K562 (cell line): ENCODE measurements at regions not wholly inside any gene's neighbourhood (a gene's known extent, or its start where the extent isn't known, plus 50 kb on each side); places are given as distances from the start of the nearest gene placed in this dataset.
A peak's percentile ranks its signal among the peaks of the same experiment; 100 is the strongest.

Experiments
- ATAC-seq: fragments of 200-7000 bp; cut with Tn5 transposase; 3 replicates; pipeline ENCODE4 v1.9.1; 2020; ENCODE audit warnings: moderate library complexity
- BruUV-seq: library from RNA; stranded (reverse); fragments of 400-500 nt; replicated peaks from 2 replicates; lab custom pipeline; 2021; lab: Mats Ljungman, UMichigan
- CTCF ChIA-PET: fragments of 300-600 bp; formaldehyde crosslinking; extraction: SDS; loops from one replicate; lab custom pipeline; 2021; ENCODE audit warnings: low intra/inter-chr PET ratio; lab: Yijun Ruan, JAX
- POLR2A ChIA-PET: fragments of 300-600, 350-650 bp; sonication (Branson Sonifier 250); formaldehyde crosslinking; extraction: SDS; loops from one replicate; lab custom pipeline; 2021; ENCODE audit warnings: antibody characterized with exemption, inconsistent platforms; lab: Yijun Ruan, JAX
- DNase-seq, 4 experiments: peaks; one replicate each; pipeline versions ENCODE4 v3.0.0 to v3.0.0-alpha.2; 2011 to 2018; ENCODE audit warnings: low spot score in 3 of 4, mixed read lengths in 3 of 4; ENCODE audit errors: extremely low read depth in 1 of 4
- FAIRE-seq: peaks from 2 replicates; lab custom pipeline; 2011; peaks lifted over from hg19 to GRCh38; lab: Jason Lieb, UNC
- H2AFZ ChIP-seq: 2 replicates; pipeline ENCODE4 v1.6.0; 2011; ENCODE audit warnings: low read depth, low read length, control low read depth, inconsistent platforms
- H3K27ac ChIP-seq: fragments of 200-600 bp; 3 replicates; pipeline ENCODE4 v1.8.0; 2011; ENCODE audit warnings: low read depth, mild to moderate bottlenecking, control low read depth, inconsistent platforms, low read length, moderate library complexity, mixed read lengths; ENCODE audit errors: extremely low read depth
- H3K27me3 ChIP-seq, 2 experiments: fragments of 300-600 bp in 1 of 2; 2 replicates in 1 of 2; 3 replicates in 1 of 2; pipeline versions ENCODE4 v1.6.0 to v1.8.0; 2011; ENCODE audit warnings: inconsistent platforms in 2 of 2, low read length in 2 of 2, mild to moderate bottlenecking in 1 of 2, mixed read lengths in 1 of 2, moderate library complexity in 1 of 2; ENCODE audit not compliant: control insufficient read depth in 2 of 2, insufficient read depth in 2 of 2
- H3K36me3 ChIP-seq: fragments of 300-600 bp; 3 replicates; pipeline ENCODE4 v1.8.0; 2011; ENCODE audit warnings: mild to moderate bottlenecking, low read length, inconsistent platforms; ENCODE audit not compliant: control insufficient read depth, insufficient read depth
- H3K4me1 ChIP-seq, 2 experiments: fragments of 200-600 bp in 1 of 2; replicated peaks in 1 of 2; 2 replicates in 1 of 2; 3 replicates in 1 of 2; pipeline versions ENCODE4 v1.5.1 to v1.8.0; 2011; ENCODE audit warnings: inconsistent platforms in 2 of 2, low read length in 2 of 2, mild to moderate bottlenecking in 1 of 2, mixed read lengths in 1 of 2, moderate library complexity in 1 of 2; ENCODE audit not compliant: control insufficient read depth in 2 of 2, insufficient read depth in 2 of 2
- H3K4me2 ChIP-seq: 2 replicates; pipeline ENCODE4 v1.6.1; 2011; ENCODE audit warnings: low read length, control low read depth, inconsistent platforms, mixed read lengths; ENCODE audit not compliant: insufficient read depth
- H3K4me3 ChIP-seq: fragments of 200-600 bp; sonication (generic), shearing (Covaris generic); 2 replicates; pipeline ENCODE4 v1.5.1; 2016; ENCODE audit warnings: control low read depth, inconsistent platforms
- H3K79me2 ChIP-seq: fragments of 200-600 bp; 3 replicates; pipeline ENCODE4 v1.8.0; 2011; ENCODE audit warnings: low read length, inconsistent platforms; ENCODE audit not compliant: control insufficient read depth, insufficient read depth
- H3K9ac ChIP-seq, 2 experiments: 2 replicates each; pipeline versions ENCODE4 v1.6.0 to v1.6.1; 2011; ENCODE audit warnings: low read depth in 2 of 2, low read length in 2 of 2, control low read depth in 1 of 2, inconsistent platforms in 1 of 2, mild to moderate bottlenecking in 1 of 2, mixed read lengths in 1 of 2; ENCODE audit not compliant: insufficient read depth in 1 of 2
- H3K9me1 ChIP-seq: one replicate; pipeline ENCODE4 v1.6.0; 2011; ENCODE audit warnings: inconsistent platforms, mild to moderate bottlenecking, low read length, moderate library complexity; ENCODE audit not compliant: control insufficient read depth, insufficient read depth
- H3K9me3 ChIP-seq: replicated peaks from 2 replicates; pipeline ENCODE4 v1.5.1; 2011; ENCODE audit warnings: low read depth, low read length, inconsistent platforms; ENCODE audit not compliant: control insufficient read depth, insufficient read depth
- H4K20me1 ChIP-seq: replicated peaks from 2 replicates; pipeline ENCODE4 v1.6.1; 2011; ENCODE audit warnings: low read length, inconsistent platforms, mixed read lengths; ENCODE audit not compliant: control insufficient read depth, insufficient read depth
- RFX1 ChIP-seq: fragments of 450-650 bp; IDR thresholded peaks from 2 replicates; pipeline ENCODE4 v1.6.1; 2016; ENCODE audit warnings: mild to moderate bottlenecking, moderate library complexity
- WGBS: fragments of 100-300 bp; shearing (Covaris generic); methylation state at CpG from one replicate; pipeline ENCODE4 v1.1.6; 2016; ENCODE audit warnings: low coverage, mixed read lengths; ENCODE audit not compliant: insufficient coverage; ENCODE audit errors: missing lambda C conversion rate; 5-methylcytosine and 5-hydroxymethylcytosine counted together
- in situ Hi-C: fragments of 300-500 bp; cut with MboI; formaldehyde crosslinking; loops from 4 replicates; pipeline ENCODE4 v1.15.0; 2018; ENCODE audit warnings: inconsistent platforms, mixed read lengths
- intact Hi-C: fragments of 100-400 bp; cut with micrococcal nuclease; formaldehyde crosslinking; loops from 2 replicates; pipeline ENCODE4 v1.14.2; 2022
- TF ChIP-seq, protein P1 (sequence below): sonication (generic); IDR thresholded peaks from 2 replicates; pipeline ENCODE4 v1.6.1; 2016
- TF ChIP-seq, protein P2 (sequence below), 3 experiments: IDR thresholded peaks in 2 of 3; conservative IDR thresholded peaks in 1 of 3; 2 replicates each; pipeline ENCODE4 v1.5.1; 2011 to 2012; ENCODE audit warnings: low read length in 3 of 3, mild to moderate bottlenecking in 3 of 3, control low read depth in 2 of 3, improper control_type of control experiment in 1 of 3, inconsistent platforms in 1 of 3, low read depth in 1 of 3, mixed read lengths in 1 of 3, moderate library complexity in 1 of 3; ENCODE audit not compliant: insufficient read depth in 2 of 3
- TF ChIP-seq, protein P3 (sequence below): IDR thresholded peaks from 2 replicates; pipeline ENCODE4 v1.6.1; 2011; ENCODE audit warnings: borderline replicate concordance, low read depth, mild to moderate bottlenecking, moderate library complexity, low read length; ENCODE audit not compliant: insufficient read depth, poor library complexity, severe bottlenecking

DNA sequence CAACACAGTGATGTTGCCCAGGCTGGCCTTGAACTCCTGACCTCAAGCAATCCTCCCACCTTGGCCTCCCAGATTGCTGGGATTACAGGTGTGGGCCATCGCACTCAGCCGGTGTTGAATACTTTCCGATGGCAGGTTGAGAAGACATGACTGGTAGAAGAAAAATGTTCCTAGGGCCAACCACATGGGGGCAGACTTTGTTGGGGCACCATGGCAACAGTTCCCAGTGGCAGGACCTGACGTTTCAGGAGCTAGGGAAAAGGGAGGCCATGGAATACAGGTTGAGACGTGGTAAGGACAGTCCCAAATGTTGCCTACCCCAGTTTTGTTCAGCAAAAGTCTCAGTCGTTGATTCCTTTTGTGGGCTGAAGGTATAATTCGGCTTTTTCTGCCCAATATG lies 134.6 kb downstream of the ASMT start:
- Histone ChIP-seq H2AFZ (no peak overlapping the region), H3K4me2 (no peak overlapping the region), H4K20me1 (no peaks in the 10 kb centered on the region), H3K27me3 (peaks cover 0 to 7% of the 10 kb centered on the region in 2 experiments; a peak in 1 of 5 replicates), H3K79me2 (no peaks in the 10 kb centered on the region), H3K9me3 (no peaks in the 10 kb centered on the region), H3K4me3 (no peak overlapping the region), H3K9ac (no peak overlapping the region), H3K27ac (no peak overlapping the region), H3K4me1 (no peaks in the 10 kb centered on the region), H3K36me3 (no peaks in the 10 kb centered on the region), H3K9me1 (no peaks in the 10 kb centered on the region)
- FAIRE-seq, result no peak
- in situ Hi-C loops (no loop called here), intact Hi-C loops (no loop called here)
- no TSS peak for BruUV-seq
- WGBS, result 2% methylated on average over 7 of the region's 7 CpGs
- TF ChIP-seq, protein P1, sequence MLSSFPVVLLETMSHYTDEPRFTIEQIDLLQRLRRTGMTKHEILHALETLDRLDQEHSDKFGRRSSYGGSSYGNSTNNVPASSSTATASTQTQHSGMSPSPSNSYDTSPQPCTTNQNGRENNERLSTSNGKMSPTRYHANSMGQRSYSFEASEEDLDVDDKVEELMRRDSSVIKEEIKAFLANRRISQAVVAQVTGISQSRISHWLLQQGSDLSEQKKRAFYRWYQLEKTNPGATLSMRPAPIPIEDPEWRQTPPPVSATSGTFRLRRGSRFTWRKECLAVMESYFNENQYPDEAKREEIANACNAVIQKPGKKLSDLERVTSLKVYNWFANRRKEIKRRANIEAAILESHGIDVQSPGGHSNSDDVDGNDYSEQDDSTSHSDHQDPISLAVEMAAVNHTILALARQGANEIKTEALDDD, result no peak
- TF ChIP-seq, protein P2, sequence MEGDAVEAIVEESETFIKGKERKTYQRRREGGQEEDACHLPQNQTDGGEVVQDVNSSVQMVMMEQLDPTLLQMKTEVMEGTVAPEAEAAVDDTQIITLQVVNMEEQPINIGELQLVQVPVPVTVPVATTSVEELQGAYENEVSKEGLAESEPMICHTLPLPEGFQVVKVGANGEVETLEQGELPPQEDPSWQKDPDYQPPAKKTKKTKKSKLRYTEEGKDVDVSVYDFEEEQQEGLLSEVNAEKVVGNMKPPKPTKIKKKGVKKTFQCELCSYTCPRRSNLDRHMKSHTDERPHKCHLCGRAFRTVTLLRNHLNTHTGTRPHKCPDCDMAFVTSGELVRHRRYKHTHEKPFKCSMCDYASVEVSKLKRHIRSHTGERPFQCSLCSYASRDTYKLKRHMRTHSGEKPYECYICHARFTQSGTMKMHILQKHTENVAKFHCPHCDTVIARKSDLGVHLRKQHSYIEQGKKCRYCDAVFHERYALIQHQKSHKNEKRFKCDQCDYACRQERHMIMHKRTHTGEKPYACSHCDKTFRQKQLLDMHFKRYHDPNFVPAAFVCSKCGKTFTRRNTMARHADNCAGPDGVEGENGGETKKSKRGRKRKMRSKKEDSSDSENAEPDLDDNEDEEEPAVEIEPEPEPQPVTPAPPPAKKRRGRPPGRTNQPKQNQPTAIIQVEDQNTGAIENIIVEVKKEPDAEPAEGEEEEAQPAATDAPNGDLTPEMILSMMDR (IDR thresholded peaks at IDR 0.05 in 2 of 3, conservative IDR thresholded peaks at IDR 0.05 in 1 of 3; ENCODE audit: insufficient read depth in 2 of 3, low read depth in 1 of 3, low read length in 3 of 3), result peak in 1 of 3 experiments; percentile 7; a peak in 1 of 6 replicates
- TF ChIP-seq RFX1, result peak; percentile 62
- TF ChIP-seq, protein P3, sequence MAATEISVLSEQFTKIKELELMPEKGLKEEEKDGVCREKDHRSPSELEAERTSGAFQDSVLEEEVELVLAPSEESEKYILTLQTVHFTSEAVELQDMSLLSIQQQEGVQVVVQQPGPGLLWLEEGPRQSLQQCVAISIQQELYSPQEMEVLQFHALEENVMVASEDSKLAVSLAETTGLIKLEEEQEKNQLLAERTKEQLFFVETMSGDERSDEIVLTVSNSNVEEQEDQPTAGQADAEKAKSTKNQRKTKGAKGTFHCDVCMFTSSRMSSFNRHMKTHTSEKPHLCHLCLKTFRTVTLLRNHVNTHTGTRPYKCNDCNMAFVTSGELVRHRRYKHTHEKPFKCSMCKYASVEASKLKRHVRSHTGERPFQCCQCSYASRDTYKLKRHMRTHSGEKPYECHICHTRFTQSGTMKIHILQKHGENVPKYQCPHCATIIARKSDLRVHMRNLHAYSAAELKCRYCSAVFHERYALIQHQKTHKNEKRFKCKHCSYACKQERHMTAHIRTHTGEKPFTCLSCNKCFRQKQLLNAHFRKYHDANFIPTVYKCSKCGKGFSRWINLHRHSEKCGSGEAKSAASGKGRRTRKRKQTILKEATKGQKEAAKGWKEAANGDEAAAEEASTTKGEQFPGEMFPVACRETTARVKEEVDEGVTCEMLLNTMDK, result peak; percentile 37
- CTCF ChIA-PET, result no interaction called here
- POLR2A ChIA-PET, result no interaction called here
- peak in 2 of 4 experiments; percentile 7 to 10 for DNase-seq
- no peak for ATAC-seq
